Memory B cell (primary cell): ENCODE measurements at regions not wholly inside any gene's neighbourhood (a gene's known extent, or its start where the extent isn't known, plus 50 kb on each side); places are given as distances from the start of the nearest gene placed in this dataset.

ENCODE experiments used
- ATAC-seq: fragments of 150-1000 bp; cut with Tn5 transposase; 2 replicates; pipeline ENCODE4 v1.10.0; 2021; ENCODE audit warnings: low read depth, mild to moderate bottlenecking, moderate library complexity
- DNase-seq, 2 donors: peaks; one replicate each; pipeline ENCODE4 v3.0.0; 2022; ENCODE audit warnings: low spot score in 2 of 2
- H3K27ac Mint-ChIP-seq: one replicate; pipeline ENCODE4 v1.8.0; 2022; ENCODE audit warnings: mild to moderate bottlenecking, moderate library complexity, mixed read lengths
- H3K27me3 Mint-ChIP-seq: one replicate; pipeline ENCODE4 v1.8.0; 2022; ENCODE audit warnings: mixed read lengths
- H3K36me3 Mint-ChIP-seq: one replicate; pipeline ENCODE4 v1.8.0; 2022; ENCODE audit warnings: mild to moderate bottlenecking, mixed read lengths
- H3K4me1 Mint-ChIP-seq: one replicate; pipeline ENCODE4 v1.8.0; 2022; ENCODE audit warnings: mixed read lengths
- H3K4me3 Mint-ChIP-seq: one replicate; pipeline ENCODE4 v1.8.0; 2022; ENCODE audit warnings: mild to moderate bottlenecking, moderate library complexity, mixed read lengths
- H3K9me3 Mint-ChIP-seq: one replicate; pipeline ENCODE4 v1.8.0; 2022; ENCODE audit warnings: mixed read lengths

DNA sequence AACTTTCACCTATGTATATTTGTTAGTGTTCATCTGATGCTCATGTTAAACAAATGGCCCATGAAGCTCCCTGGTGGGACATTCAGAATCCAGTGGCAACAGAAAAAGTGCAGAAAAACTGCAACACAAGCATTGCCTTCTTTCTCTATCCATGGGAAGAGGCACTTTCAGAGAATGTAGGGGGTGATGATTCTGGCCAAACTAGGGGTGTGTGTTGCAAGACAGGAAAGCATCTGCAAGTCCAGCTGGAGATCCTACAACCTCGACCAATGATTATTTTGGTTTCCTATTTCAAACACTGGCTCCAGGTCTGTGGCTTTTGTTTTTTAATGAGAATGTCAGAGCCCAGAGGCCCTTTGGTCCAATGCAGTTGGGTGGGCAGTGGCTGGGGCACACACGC, 198.7 kb downstream of the CXCL12 start:
- H3K27me3 Mint-ChIP-seq = peaks cover 2% of the 10 kb centered on the region
- no peak overlapping the region for H3K4me3 Mint-ChIP-seq
- peaks cover 8% of the 10 kb centered on the region for H3K9me3 Mint-ChIP-seq
- no peak for DNase-seq
- no peaks in the 10 kb centered on the region for H3K4me1 Mint-ChIP-seq
- no peaks in the 10 kb centered on the region for H3K36me3 Mint-ChIP-seq
- H3K27ac Mint-ChIP-seq = no peak overlapping the region
- ATAC-seq = no peak

DNA sequence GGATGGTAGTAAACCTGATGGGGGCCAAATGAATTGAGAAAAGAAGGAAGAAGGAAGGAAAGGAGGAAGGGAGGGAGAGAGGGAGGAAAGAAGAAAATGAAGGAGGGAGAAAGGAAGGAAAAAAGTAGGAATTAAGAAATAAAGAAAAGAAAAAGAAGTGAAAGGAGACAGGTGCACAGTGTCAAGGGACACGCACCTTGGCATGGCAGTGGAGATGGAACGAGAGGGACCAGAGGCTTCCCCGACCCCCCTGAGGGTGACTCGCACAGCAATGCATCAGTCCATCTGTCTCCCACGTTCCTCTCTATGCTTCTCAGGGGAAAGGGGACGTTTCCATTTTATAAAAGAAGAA, 199.6 kb downstream of the CXCL12 start:
- DNase-seq = no peak
- Mint-ChIP-seq H3K4me3 (no peak overlapping the region), H3K36me3 (no peaks in the 10 kb centered on the region), H3K27me3 (peaks cover 2% of the 10 kb centered on the region), H3K4me1 (no peaks in the 10 kb centered on the region), H3K9me3 (peaks cover 2% of the 10 kb centered on the region), H3K27ac (no peak overlapping the region)
- no peak for ATAC-seq

DNA sequence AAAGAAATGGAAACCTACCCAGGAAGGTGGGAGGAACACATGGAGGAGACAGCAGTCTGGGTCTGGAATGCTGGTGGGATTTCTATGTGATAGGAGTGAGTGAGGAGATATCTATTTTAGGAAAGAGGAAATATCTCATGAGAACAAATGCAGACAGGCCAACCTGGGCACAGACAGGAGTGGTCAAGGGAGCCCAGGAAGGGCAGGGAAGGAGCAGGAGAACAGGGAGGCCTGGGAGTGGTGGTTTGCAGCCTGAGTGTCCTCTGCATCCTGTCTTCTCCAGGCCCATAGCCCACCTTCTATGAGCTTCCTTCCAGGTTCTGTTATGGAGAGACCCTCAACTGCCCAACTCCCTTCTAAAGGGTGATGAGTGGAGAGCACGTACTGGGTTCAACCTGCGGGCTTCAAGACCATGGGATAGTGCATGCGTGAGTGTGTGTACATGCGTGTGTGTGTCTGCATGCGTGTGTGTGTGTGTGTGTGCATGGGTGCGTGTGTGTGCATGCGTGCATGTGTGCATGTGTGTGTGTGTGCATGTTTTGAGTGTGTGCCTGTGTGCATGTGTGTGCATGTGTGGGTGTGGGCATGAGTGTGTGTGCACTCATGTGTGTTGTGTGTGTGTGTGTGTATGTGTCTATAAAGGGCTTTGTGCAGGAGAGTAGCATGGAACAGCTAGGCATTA, 200.1 kb downstream of the CXCL12 start:
- Mint-ChIP-seq H3K27me3 (peaks cover 2% of the 10 kb centered on the region), H3K4me1 (no peaks in the 10 kb centered on the region), H3K4me3 (no peak overlapping the region), H3K36me3 (no peaks in the 10 kb centered on the region), H3K9me3 (peaks cover 2% of the 10 kb centered on the region), H3K27ac (no peak overlapping the region)
- no peak for DNase-seq
- ATAC-seq = no peak

DNA sequence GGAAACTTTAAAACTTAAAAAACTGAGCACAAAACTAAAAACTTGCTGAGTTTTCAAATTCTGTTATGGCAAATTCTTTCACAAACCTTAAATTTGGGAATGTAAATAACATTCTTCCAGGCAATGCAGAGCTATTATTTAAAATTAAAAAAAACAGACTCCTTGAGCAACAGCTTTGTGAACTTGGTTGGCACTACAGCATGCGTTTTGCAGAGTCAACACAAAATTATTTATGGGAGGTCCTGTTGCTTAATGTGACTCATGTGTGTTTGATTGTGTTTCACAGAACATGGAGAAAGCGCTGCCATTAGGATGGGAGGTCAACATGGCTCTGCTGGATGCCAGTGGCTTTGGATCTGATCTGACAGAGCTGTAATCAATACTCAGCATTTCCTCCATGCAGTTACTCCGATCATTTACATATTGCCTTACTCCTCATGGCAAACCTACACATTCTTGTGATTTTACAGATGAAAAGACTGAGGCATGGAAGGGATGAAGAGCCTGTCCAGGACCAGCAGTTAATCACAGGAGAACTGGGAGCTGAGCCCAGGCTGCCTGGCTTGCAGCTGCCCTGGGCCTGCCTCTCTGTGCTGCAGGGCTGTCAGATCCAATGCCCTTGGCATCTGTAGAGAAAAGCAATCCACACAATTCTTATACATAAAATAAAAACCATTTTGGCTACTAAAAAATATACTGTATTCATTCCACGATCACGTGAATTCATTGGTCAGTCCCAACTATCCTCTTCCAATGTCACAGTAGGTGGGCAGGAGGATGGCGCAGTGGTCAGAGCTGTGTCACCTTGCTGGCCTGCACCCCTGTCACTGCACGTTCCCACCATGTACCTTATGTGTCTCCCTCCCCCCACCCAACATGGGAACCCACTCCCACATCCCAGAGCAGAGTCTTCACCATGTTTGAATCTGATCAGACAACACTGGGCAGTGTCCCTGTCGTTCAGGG, 200.9 kb downstream of the CXCL12 start:
- DNase-seq (no peak), ATAC-seq (no peak)
- H3K27me3 Mint-ChIP-seq = peaks cover 2% of the 10 kb centered on the region
- peaks cover 2% of the 10 kb centered on the region for H3K9me3 Mint-ChIP-seq
- no peak overlapping the region for H3K4me3 Mint-ChIP-seq
- no peaks in the 10 kb centered on the region for H3K4me1 Mint-ChIP-seq
- no peak overlapping the region for H3K27ac Mint-ChIP-seq
- H3K36me3 Mint-ChIP-seq = no peaks in the 10 kb centered on the region

DNA sequence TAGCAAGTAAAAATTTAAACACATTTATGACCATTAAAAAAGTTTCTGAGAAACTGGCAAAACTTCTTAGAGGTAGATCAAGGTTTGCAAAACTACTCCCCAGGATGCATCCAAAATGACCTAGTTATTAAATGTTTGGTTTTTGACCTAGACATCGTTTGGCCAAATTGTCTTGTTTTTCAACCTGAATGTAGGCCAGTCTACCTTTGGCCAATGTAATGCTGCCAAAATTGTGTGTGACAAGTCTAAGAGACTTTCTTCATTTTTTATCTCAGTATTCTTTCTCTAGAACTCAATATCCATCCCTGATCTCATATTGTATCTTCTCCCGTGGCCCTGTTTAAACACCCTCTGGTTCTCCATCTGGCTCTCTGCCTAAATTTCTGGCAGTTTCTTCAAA, 202.0 kb downstream of the CXCL12 start:
- Mint-ChIP-seq H3K36me3 (no peaks in the 10 kb centered on the region), H3K27me3 (peaks cover 2% of the 10 kb centered on the region)

DNA sequence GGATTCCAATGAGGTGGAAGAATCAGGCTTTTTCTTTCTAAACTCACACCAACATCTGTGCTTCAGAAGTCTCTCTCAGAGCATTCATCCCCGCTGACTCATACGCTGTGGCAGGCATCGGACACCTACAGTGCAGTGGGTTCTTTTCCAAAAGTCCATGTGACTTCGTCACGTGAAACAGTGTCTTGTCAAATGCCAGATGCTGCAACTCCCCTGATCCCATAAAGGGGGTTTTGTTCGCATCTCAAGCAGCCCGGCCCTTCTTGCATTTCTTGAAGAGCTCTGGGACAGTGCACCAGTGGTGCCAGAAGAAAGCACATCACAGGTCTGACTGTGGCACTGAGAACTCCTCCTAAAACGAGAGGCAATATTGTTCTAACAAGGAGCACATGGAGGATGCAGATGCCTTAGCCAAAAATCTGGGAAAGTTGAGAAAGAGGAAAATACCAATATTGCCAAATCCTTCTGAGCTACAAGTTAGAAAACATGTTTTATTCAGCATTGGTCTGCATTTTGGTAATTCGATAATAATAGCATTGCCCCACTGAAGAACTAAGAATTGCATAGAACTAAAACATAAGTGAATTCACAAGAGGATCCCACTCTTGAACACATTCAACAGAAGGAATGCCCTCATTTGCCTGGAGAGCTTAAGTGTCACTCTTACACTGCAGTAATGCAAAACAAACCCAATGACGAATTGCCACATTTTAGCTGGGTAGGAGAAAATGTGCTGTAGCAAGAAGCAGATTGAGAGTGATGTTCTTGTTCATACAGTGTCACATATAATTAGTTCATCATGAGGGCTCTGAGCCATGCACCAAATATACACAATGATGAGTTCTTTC, 204.4 kb downstream of the CXCL12 start:
- peaks cover 2% of the 10 kb centered on the region for H3K27me3 Mint-ChIP-seq
- H3K4me3 Mint-ChIP-seq = no peak overlapping the region
- H3K36me3 Mint-ChIP-seq = no peaks in the 10 kb centered on the region
- peaks cover 2% of the 10 kb centered on the region for H3K9me3 Mint-ChIP-seq
- no peak overlapping the region for H3K27ac Mint-ChIP-seq
- ATAC-seq (no peak), DNase-seq (no peak)
- H3K4me1 Mint-ChIP-seq = no peaks in the 10 kb centered on the region

More for the DNA sequence above, 202.0 kb downstream of the CXCL12 start:
- Mint-ChIP-seq H3K4me3 (no peak overlapping the region), H3K27ac (no peak overlapping the region), H3K4me1 (no peaks in the 10 kb centered on the region), H3K9me3 (peaks cover 2% of the 10 kb centered on the region)
- DNase-seq (no peak), ATAC-seq (no peak)

GRCh38 chr10:44178856-44179255, 206.0 kb downstream of the CXCL12 start:
- ATAC-seq (no peak), DNase-seq (no peak)
- H3K4me1 Mint-ChIP-seq = no peaks in the 10 kb centered on the region
- H3K4me3 Mint-ChIP-seq = no peak overlapping the region
- H3K9me3 Mint-ChIP-seq = no peaks in the 10 kb centered on the region
- no peaks in the 10 kb centered on the region for H3K27me3 Mint-ChIP-seq
- H3K36me3 Mint-ChIP-seq = no peaks in the 10 kb centered on the region
- H3K27ac Mint-ChIP-seq = no peak overlapping the region

DNA sequence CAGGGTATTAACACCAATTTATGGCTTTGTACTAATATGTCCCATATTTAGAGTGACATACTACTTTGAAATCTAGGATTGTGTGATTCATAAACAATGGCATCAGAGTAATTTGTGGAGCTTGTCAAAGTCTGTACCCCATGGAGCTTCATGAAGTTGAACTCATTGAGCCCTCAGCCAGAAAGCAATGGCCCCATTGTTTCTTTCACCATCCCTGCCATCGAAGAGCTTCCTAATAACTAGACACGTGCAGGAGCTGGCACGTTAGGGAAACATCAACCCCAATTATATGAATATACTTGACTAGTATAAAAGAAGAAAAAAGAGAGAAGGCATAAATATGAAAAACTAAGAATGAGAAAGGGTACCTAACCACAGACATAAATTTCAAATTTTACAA, 206.6 kb downstream of the CXCL12 start:
- no peaks in the 10 kb centered on the region for H3K4me1 Mint-ChIP-seq
- H3K36me3 Mint-ChIP-seq = no peaks in the 10 kb centered on the region
- H3K27ac Mint-ChIP-seq = no peak overlapping the region
- H3K9me3 Mint-ChIP-seq = no peaks in the 10 kb centered on the region
- DNase-seq = no peak
- no peak overlapping the region for H3K4me3 Mint-ChIP-seq
- no peaks in the 10 kb centered on the region for H3K27me3 Mint-ChIP-seq
- ATAC-seq = no peak

- Mint-ChIP-seq H3K4me3 (no peak overlapping the region), H3K36me3 (no peaks in the 10 kb centered on the region)
- no peak for DNase-seq
Observed at GRCh38 chr10:44177610-44178009, 207.3 kb downstream of the CXCL12 start.

DNA sequence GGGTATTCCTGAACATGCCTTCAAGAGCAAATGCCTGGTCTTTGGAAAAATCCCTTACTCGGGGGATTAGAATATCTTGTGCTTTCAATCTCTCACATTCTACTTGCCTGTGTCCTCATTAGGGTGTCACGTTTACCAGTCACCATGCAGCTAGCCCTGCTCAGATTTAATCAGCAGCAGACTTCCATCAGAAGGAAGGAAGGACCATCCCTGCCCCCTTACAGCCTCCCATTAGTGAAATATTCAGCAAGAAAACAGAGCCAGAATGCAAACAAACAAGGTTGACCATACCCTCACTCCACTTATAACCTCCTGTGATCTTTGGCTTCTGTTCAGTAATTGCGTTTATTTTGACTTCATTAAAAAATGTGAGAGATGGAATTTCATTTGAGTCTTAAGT, 208.6 kb downstream of the CXCL12 start:
- ATAC-seq (no peak), DNase-seq (no peak)
- no peak overlapping the region for H3K27ac Mint-ChIP-seq
- H3K4me3 Mint-ChIP-seq = no peak overlapping the region
- peaks cover 2% of the 10 kb centered on the region for H3K27me3 Mint-ChIP-seq
- H3K4me1 Mint-ChIP-seq = no peaks in the 10 kb centered on the region
- H3K9me3 Mint-ChIP-seq = peaks cover 2% of the 10 kb centered on the region
- no peaks in the 10 kb centered on the region for H3K36me3 Mint-ChIP-seq

More at GRCh38 chr10:44177610-44178009, 207.3 kb downstream of the CXCL12 start:
- no peaks in the 10 kb centered on the region for H3K27me3 Mint-ChIP-seq
- no peaks in the 10 kb centered on the region for H3K9me3 Mint-ChIP-seq
- no peak overlapping the region for H3K27ac Mint-ChIP-seq
- no peaks in the 10 kb centered on the region for H3K4me1 Mint-ChIP-seq
- no peak for ATAC-seq

- ATAC-seq = no peak
- no peak overlapping the region for H3K27ac Mint-ChIP-seq
- H3K4me3 Mint-ChIP-seq = no peak overlapping the region
- H3K36me3 Mint-ChIP-seq = no peaks in the 10 kb centered on the region
- peaks cover 2% of the 10 kb centered on the region for H3K9me3 Mint-ChIP-seq
- no peak for DNase-seq
- peaks cover 2% of the 10 kb centered on the region for H3K27me3 Mint-ChIP-seq
- H3K4me1 Mint-ChIP-seq = no peaks in the 10 kb centered on the region
Observed at GRCh38 chr10:44173608-44173894, 211.3 kb downstream of the CXCL12 start.

GRCh38 chr10:44172883-44173607, 211.9 kb downstream of the CXCL12 start:
- no peak overlapping the region for H3K27ac Mint-ChIP-seq
- H3K9me3 Mint-ChIP-seq = peaks cover 2% of the 10 kb centered on the region
- H3K27me3 Mint-ChIP-seq = peaks cover 2% of the 10 kb centered on the region
- H3K36me3 Mint-ChIP-seq = no peaks in the 10 kb centered on the region
- ATAC-seq (no peak), DNase-seq (no peak)
- H3K4me1 Mint-ChIP-seq = no peaks in the 10 kb centered on the region
- H3K4me3 Mint-ChIP-seq = no peak overlapping the region

DNA sequence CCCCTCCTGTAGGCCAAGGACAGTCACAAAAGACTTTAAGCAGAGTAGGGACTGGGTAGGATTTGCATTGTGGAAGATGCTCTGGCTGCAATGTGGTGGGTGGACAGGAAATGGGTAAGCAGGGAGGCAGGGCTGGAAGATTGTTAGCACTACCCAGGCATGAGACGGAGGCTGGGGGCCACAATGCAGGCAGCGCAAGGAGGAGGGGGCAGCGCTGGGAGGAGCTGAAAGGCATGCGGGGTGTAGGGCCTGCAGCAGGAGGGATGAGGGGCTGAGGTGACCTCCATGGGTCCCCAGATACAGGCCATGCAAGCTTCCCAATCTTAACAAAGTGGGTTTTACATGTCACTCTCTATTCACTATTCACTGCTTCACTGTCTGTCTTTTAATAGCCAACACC, 213.1 kb downstream of the CXCL12 start:
- DNase-seq (no peak), ATAC-seq (no peak)
- Mint-ChIP-seq H3K36me3 (no peaks in the 10 kb centered on the region), H3K4me1 (no peaks in the 10 kb centered on the region), H3K9me3 (peaks cover 2% of the 10 kb centered on the region), H3K27me3 (peaks cover 2% of the 10 kb centered on the region), H3K4me3 (no peak overlapping the region), H3K27ac (no peak overlapping the region)
